Gastroesophageal sphincter (tissue), 4 donors: ENCODE measurements at regions not wholly inside any gene's neighbourhood (a gene's known extent, or its start where the extent isn't known, plus 50 kb on each side); places are given as distances from the start of the nearest gene placed in this dataset.

Source experiments
- ATAC-seq: fragments of 150-250 bp; one replicate; pipeline ENCODE4 v1.9.1; 2016; ENCODE audit warnings: mild to moderate bottlenecking, moderate library complexity
- H3K27ac ChIP-seq, 4 donors: fragments of 200-600 bp; sonication (generic) in 3 of 4; 1 replicate in 3 of 4; 2 replicates in 1 of 4; pipeline ENCODE4 v1.5.1; 2016 to 2019
- H3K27me3 ChIP-seq: fragments of 200-600 bp; sonication (generic); one replicate; pipeline ENCODE4 v1.5.1; 2019
- H3K36me3 ChIP-seq, 2 donors: fragments of 200-600 bp; sonication (generic); one replicate each; pipeline ENCODE4 v1.5.1; 2019; ENCODE audit warnings: control low read depth in 1 of 2
- H3K4me1 ChIP-seq, 3 donors: fragments of 200-600 bp; sonication (generic); 1 replicate in 2 of 3; 2 replicates in 1 of 3; pipeline ENCODE4 v1.5.1; 2016 to 2019; ENCODE audit warnings: control low read depth in 2 of 3
- H3K4me3 ChIP-seq, 2 donors: fragments of 200-600 bp; sonication (generic); one replicate each; pipeline ENCODE4 v1.5.1; 2019; ENCODE audit warnings: mild to moderate bottlenecking in 1 of 2, moderate library complexity in 1 of 2
- H3K9me3 ChIP-seq, 3 donors: fragments of 200-600 bp; sonication (generic); one replicate each; pipeline ENCODE4 v1.5.1; 2017 to 2019; ENCODE audit warnings: control low read depth in 2 of 3
- CTCF ChIP-seq, 4 experiments: fragments of 200-600 bp in 2 of 4; fragments of 450-650 bp in 2 of 4; sonication (generic) in 1 of 4; IDR thresholded peaks; one replicate each; pipeline ENCODE4 v1.5.1; 2017 to 2019; ENCODE audit warnings: antibody characterized with exemption in 4 of 4, mild to moderate bottlenecking in 2 of 4, moderate library complexity in 2 of 4
- EP300 ChIP-seq: sonication (generic); formaldehyde crosslinking; IDR thresholded peaks from one replicate; pipeline ENCODE4 v1.6.1; 2017; ENCODE audit warnings: antibody characterized with exemption, mild to moderate bottlenecking
- POLR2A ChIP-seq, 2 donors: fragments of 450-650 bp; IDR thresholded peaks; one replicate each; pipeline ENCODE4 v1.6.1; 2017; ENCODE audit warnings: antibody characterized with exemption in 2 of 2, mild to moderate bottlenecking in 2 of 2, moderate library complexity in 1 of 2
- POLR2AphosphoS5 ChIP-seq: sonication (generic); formaldehyde crosslinking; IDR thresholded peaks from one replicate; pipeline ENCODE4 v1.6.1; 2017; ENCODE audit warnings: antibody characterized with exemption
- WGBS, 2 donors: methylation state at CpG; one replicate each; pipeline ENCODE4 v1.1.5; 2018; ENCODE audit warnings: low coverage in 1 of 2; 5-methylcytosine and 5-hydroxymethylcytosine counted together

- no peaks in the 10 kb centered on the region for H3K9me3 ChIP-seq
- no peak for ATAC-seq
- no peaks in the 10 kb centered on the region for H3K36me3 ChIP-seq
- 50 to 77% methylated on average over 2 to 5 of the region's 5 CpGs for WGBS, 2 donors
- H3K27ac ChIP-seq = no peak overlapping the region
- no peaks in the 10 kb centered on the region for H3K4me1 ChIP-seq
- no peak for TF ChIP-seq CTCF (IDR thresholded peaks at IDR 0.05)
- no peak for TF ChIP-seq POLR2A (IDR thresholded peaks at IDR 0.05)
- TF ChIP-seq EP300 = no peak
- H3K27me3 ChIP-seq = no peaks in the 10 kb centered on the region
- no peak overlapping the region for H3K4me3 ChIP-seq
These were observed 177.6 kb downstream of the SUDS3 start for GRCh38 chr12:118553856-118554504.

GRCh38 chr12:118558941-118559340, 182.6 kb downstream of the SUDS3 start:
- 59 to 70% methylated on average over 2 to 4 of the region's 4 CpGs for WGBS, 2 donors
- TF ChIP-seq EP300 = no peak
- no peak for TF ChIP-seq CTCF (IDR thresholded peaks at IDR 0.05)
- TF ChIP-seq POLR2AphosphoS5 = no peak
- no peak for TF ChIP-seq POLR2A (IDR thresholded peaks at IDR 0.05)
- no peak overlapping the region for H3K4me3 ChIP-seq
- ATAC-seq = no peak
- H3K27me3 ChIP-seq = no peaks in the 10 kb centered on the region
- H3K27ac ChIP-seq = no peak overlapping the region
- H3K36me3 ChIP-seq = no peaks in the 10 kb centered on the region
- no peaks in the 10 kb centered on the region for H3K9me3 ChIP-seq
- H3K4me1 ChIP-seq = peaks cover 0 to 17% (median 0%) of the 10 kb centered on the region in 3 donors

GRCh38 chr12:118560733-118561132, 184.4 kb downstream of the SUDS3 start:
- 18 to 31% methylated on average over 4 of the region's 4 CpGs for WGBS, 2 donors
- Histone ChIP-seq H3K27ac (peak overlapping the region in 1 of 4 donors; percentile 29), H3K4me1 (peaks cover 0 to 17% (median 0%) of the 10 kb centered on the region in 3 donors), H3K4me3 (no peak overlapping the region), H3K36me3 (no peaks in the 10 kb centered on the region), H3K27me3 (no peaks in the 10 kb centered on the region), H3K9me3 (no peaks in the 10 kb centered on the region)
- ATAC-seq = peak; percentile 63
- TF ChIP-seq CTCF (IDR thresholded peaks at IDR 0.05) = peak in 1 of 4 experiments; percentile 22
- TF ChIP-seq EP300 = no peak
- TF ChIP-seq POLR2AphosphoS5 = peak; percentile 76

- Histone ChIP-seq H3K27me3 (no peaks in the 10 kb centered on the region), H3K4me3 (no peak overlapping the region), H3K36me3 (no peaks in the 10 kb centered on the region), H3K9me3 (peaks cover 0 to 6% (median 0%) of the 10 kb centered on the region in 3 donors), H3K4me1 (no peaks in the 10 kb centered on the region), H3K27ac (peak overlapping the region in 3 of 4 donors; percentile 0 to 55 (median 5))
- TF ChIP-seq EP300 (no peak), POLR2AphosphoS5 (no peak), CTCF (IDR thresholded peaks at IDR 0.05) (no peak), POLR2A (IDR thresholded peaks at IDR 0.05) (no peak)
- ATAC-seq = peak; percentile 57
- WGBS, 2 donors = 35 to 64% methylated on average over 2 to 5 of the region's 5 CpGs
These were observed 195.4 kb downstream of the SUDS3 start for GRCh38 chr12:118571730-118572129.

- no peak for ATAC-seq
- no peak for TF ChIP-seq POLR2A (IDR thresholded peaks at IDR 0.05)
- TF ChIP-seq EP300 = no peak
- no peak for TF ChIP-seq CTCF (IDR thresholded peaks at IDR 0.05)
- no peak for TF ChIP-seq POLR2AphosphoS5
- WGBS, 2 donors = 86 to 91% methylated on average over 2 to 3 of the region's 3 CpGs
- Histone ChIP-seq H3K27ac (no peak overlapping the region), H3K4me1 (no peaks in the 10 kb centered on the region), H3K9me3 (peaks cover 0 to 6% (median 0%) of the 10 kb centered on the region in 3 donors), H3K36me3 (no peaks in the 10 kb centered on the region), H3K4me3 (no peak overlapping the region), H3K27me3 (no peaks in the 10 kb centered on the region)
These were observed 197.9 kb downstream of the SUDS3 start for GRCh38 chr12:118574288-118574687.
